SU-DHL-6 (cell line): ENCODE measurements at regions not wholly inside any gene's neighbourhood (a gene's known extent, or its start where the extent isn't known, plus 50 kb on each side); places are given as distances from the start of the nearest gene placed in this dataset.

Experiments used
- H2AFZ ChIP-seq: fragments of 200-600 bp; sonication (generic); 2 replicates; pipeline ENCODE4 v1.6.1; 2014; ENCODE audit warnings: low read depth, mild to moderate bottlenecking, moderate library complexity, mixed read lengths, antibody characterized with exemption, low read length; ENCODE audit not compliant: severe bottlenecking
- H3F3A ChIP-seq: fragments of 200-600 bp; shearing (Covaris generic); 2 replicates; pipeline ENCODE4 v1.6.0; 2016; ENCODE audit warnings: antibody characterized with exemption, mild to moderate bottlenecking; ENCODE audit not compliant: insufficient read depth
- H3K27ac ChIP-seq: fragments of 200-600 bp; sonication (generic); 2 replicates; pipeline ENCODE4 v1.5.1; 2016; ENCODE audit warnings: low read depth, mild to moderate bottlenecking, low read length, moderate library complexity, mixed read lengths
- H3K27me3 ChIP-seq: fragments of 200-600 bp; sonication (generic), shearing (Covaris generic); 2 replicates; pipeline ENCODE4 v1.6.0; 2014; ENCODE audit warnings: mild to moderate bottlenecking, low read length
- H3K36me3 ChIP-seq: fragments of 200-600 bp; sonication (generic); 2 replicates; pipeline ENCODE4 v1.6.1; 2014; ENCODE audit warnings: mild to moderate bottlenecking, low read length, mixed read lengths
- H3K4me2 ChIP-seq: fragments of 300-600, 200-600 bp; shearing (Covaris generic), sonication (generic); 2 replicates; pipeline ENCODE4 v1.6.0; 2014; ENCODE audit warnings: low read length, low read depth, mild to moderate bottlenecking; ENCODE audit not compliant: poor library complexity, severe bottlenecking
- H3K4me3 ChIP-seq: fragments of 200-600 bp; sonication (generic); 2 replicates; pipeline ENCODE4 v1.5.1; 2014; ENCODE audit warnings: antibody characterized with exemption, low read length, mild to moderate bottlenecking, mixed read lengths; ENCODE audit not compliant: insufficient read depth, poor library complexity, severe bottlenecking
- H3K79me2 ChIP-seq: fragments of 200-600 bp; sonication (generic); 2 replicates; pipeline ENCODE4 v1.6.1; 2014; ENCODE audit warnings: mild to moderate bottlenecking, low read length, moderate library complexity; ENCODE audit not compliant: insufficient read depth
- H3K9ac ChIP-seq: fragments of 200-600 bp; sonication (generic); 2 replicates; pipeline ENCODE4 v1.7.0; 2014; ENCODE audit warnings: mild to moderate bottlenecking, low read length
- H3K9me2 ChIP-seq: fragments of 200-600 bp; sonication (generic); replicated peaks from 2 replicates; pipeline ENCODE4 v1.6.1; 2014; ENCODE audit warnings: low read length; ENCODE audit not compliant: insufficient read depth
- H3K9me3 ChIP-seq: fragments of 200-600 bp; sonication (generic); 2 replicates; pipeline ENCODE4 v1.6.1; 2014; ENCODE audit warnings: low read length, mixed read lengths; ENCODE audit not compliant: insufficient read depth
- H4K20me1 ChIP-seq: fragments of 200-600 bp; sonication (generic); 2 replicates; pipeline ENCODE4 v1.6.1; 2014; ENCODE audit warnings: low read depth, mild to moderate bottlenecking, antibody characterized with exemption, low read length, moderate library complexity, mixed read lengths
- CTCF ChIP-seq: fragments of 200-600 bp; sonication (generic); IDR thresholded peaks from one replicate; pipeline ENCODE4 v1.5.1; 2017; ENCODE audit warnings: antibody characterized with exemption, mild to moderate bottlenecking, low read length, moderate library complexity; ENCODE audit not compliant: insufficient read depth, poor library complexity, severe bottlenecking
- EZH2phosphoT487 ChIP-seq: fragments of 200-600 bp; sonication (generic), shearing (Covaris generic); conservative IDR thresholded peaks from 2 replicates; pipeline ENCODE4 v1.6.1; 2018; ENCODE audit warnings: mild to moderate bottlenecking, antibody characterized with exemption, low read length, moderate library complexity, mixed read lengths

DNA sequence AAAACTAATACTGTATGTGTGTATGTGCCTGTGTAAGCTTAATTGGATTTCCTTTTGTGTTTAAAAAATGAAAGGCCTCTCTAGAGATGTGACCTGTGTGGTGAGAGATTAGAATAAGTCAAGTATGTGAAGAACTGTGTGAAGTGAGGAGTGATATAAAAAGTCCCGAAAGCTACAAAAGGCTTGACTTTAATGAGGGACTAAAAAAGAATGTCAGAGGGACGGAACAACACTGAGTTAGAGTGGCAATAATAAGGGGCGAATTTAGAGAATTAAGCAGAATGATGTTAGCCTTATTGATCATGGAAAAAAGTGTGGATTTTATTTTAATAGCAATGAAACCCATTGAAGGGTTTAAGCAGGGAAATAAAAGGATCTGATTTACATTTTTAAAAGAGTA, 1281.2 kb upstream of the ADGRB3 start:
- Histone ChIP-seq H3F3A (no peaks in the 10 kb centered on the region), H3K79me2 (no peaks in the 10 kb centered on the region), H3K4me3 (no peak overlapping the region), H3K4me2 (no peak overlapping the region), H4K20me1 (no peaks in the 10 kb centered on the region), H3K9me2 (no peaks in the 10 kb centered on the region), H3K9me3 (no peaks in the 10 kb centered on the region), H3K9ac (no peak overlapping the region), H3K36me3 (no peaks in the 10 kb centered on the region), H3K27ac (no peak overlapping the region), H3K27me3 (no peaks in the 10 kb centered on the region), H2AFZ (no peak overlapping the region)
- TF ChIP-seq CTCF (no peak), EZH2phosphoT487 (no peak)

DNA sequence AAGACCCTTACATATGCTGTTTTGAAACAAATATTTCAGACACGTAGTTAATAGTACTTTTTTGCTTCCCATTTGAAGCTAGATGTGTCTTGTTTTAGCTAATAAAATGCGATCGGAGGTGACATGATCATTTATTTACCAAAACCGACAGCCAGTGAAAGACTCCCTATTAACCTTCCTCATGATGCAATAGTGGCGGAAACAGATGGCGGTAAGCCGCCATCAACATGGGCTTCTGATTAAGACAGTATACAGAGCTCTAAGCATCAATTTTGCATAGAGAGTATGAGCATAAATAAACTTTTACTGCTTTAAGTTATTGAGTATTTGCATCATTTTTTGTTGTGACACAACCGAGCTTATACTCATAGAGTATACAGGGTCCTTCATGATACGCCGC, 1282.4 kb upstream of the ADGRB3 start:
- H3K27ac ChIP-seq, result no peak overlapping the region
- H3K9ac ChIP-seq, result no peak overlapping the region
- no peaks in the 10 kb centered on the region for H3K9me2 ChIP-seq
- no peaks in the 10 kb centered on the region for H3K9me3 ChIP-seq
- H2AFZ ChIP-seq, result no peak overlapping the region
- no peaks in the 10 kb centered on the region for H3K36me3 ChIP-seq
- no peaks in the 10 kb centered on the region for H3K27me3 ChIP-seq
- no peaks in the 10 kb centered on the region for H3F3A ChIP-seq
- no peaks in the 10 kb centered on the region for H4K20me1 ChIP-seq
- no peak overlapping the region for H3K4me2 ChIP-seq
- no peak overlapping the region for H3K4me3 ChIP-seq
- TF ChIP-seq EZH2phosphoT487 (no peak), CTCF (no peak)
- H3K79me2 ChIP-seq, result no peaks in the 10 kb centered on the region

DNA sequence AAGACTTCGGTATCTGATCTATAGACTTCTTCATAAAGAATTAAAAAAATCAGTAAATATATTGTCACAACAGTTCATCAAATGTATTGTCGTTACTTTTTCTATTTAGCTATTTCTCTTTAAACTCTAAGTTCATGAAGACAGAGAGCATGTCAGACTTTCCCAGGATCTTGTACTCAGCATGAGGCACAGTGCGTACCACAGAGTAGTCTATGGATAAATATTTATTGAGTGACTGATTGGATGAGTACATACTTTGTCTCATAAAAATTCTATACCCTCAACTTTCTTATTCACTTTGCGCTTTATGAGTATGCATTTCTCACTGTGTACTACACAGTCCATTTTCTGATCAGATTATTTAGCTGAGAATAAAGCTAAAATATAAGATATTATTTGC, 1284.4 kb upstream of the ADGRB3 start:
- H3K79me2 ChIP-seq, result no peaks in the 10 kb centered on the region
- H3K9me3 ChIP-seq, result 0 out of 2 replicates have a peak, but pooled peaks cover 3% of the 10 kb centered on the region
- H3K4me2 ChIP-seq, result no peak overlapping the region
- TF ChIP-seq CTCF (no peak), EZH2phosphoT487 (no peak)
- H3K27me3 ChIP-seq, result no peaks in the 10 kb centered on the region
- no peaks in the 10 kb centered on the region for H3K36me3 ChIP-seq
- no peaks in the 10 kb centered on the region for H3F3A ChIP-seq
- no peak overlapping the region for H3K4me3 ChIP-seq
- H3K9me2 ChIP-seq, result no peaks in the 10 kb centered on the region
- H4K20me1 ChIP-seq, result no peaks in the 10 kb centered on the region
- H3K9ac ChIP-seq, result no peak overlapping the region
- H3K27ac ChIP-seq, result no peak overlapping the region
- H2AFZ ChIP-seq, result peak overlapping the region; percentile 35
